Mucosa of descending colon (tissue), 3 donors: ENCODE measurements at regions not wholly inside any gene's neighbourhood (a gene's known extent, or its start where the extent isn't known, plus 50 kb on each side); places are given as distances from the start of the nearest gene placed in this dataset.

Experiments used
- ATAC-seq: fragments of 200-7000 bp; cut with Tn5 transposase; one replicate; pipeline ENCODE4 v1.9.1; 2020; ENCODE audit warnings: mild to moderate bottlenecking, moderate library complexity
- DNase-seq, 3 donors: peaks; one replicate each; pipeline ENCODE4 v3.0.0-alpha.2; 2020
- H3K36me3 ChIP-seq: fragments of 200-600 bp; one replicate; pipeline ENCODE4 v1.8.0; 2021; ENCODE audit warnings: low read depth, mild to moderate bottlenecking
- H3K4me1 ChIP-seq: fragments of 200-600 bp; one replicate; pipeline ENCODE4 v1.8.0; 2021; ENCODE audit warnings: low read depth, mild to moderate bottlenecking
- H3K4me3 ChIP-seq: fragments of 200-600 bp; one replicate; pipeline ENCODE4 v1.8.0; 2021; ENCODE audit warnings: mild to moderate bottlenecking
- H3K9me3 ChIP-seq: fragments of 200-600 bp; one replicate; pipeline ENCODE4 v1.8.0; 2021; ENCODE audit warnings: mild to moderate bottlenecking
- intact Hi-C, 2 donors: fragments of 100-400 bp; cut with DNase I in 1 of 2; cut with micrococcal nuclease in 1 of 2; formaldehyde crosslinking; loops; one replicate each; pipeline versions ENCODE4 v1.11.0 to v1.11.1; 2022; cut with DNase I, micrococcal nuclease
- TF ChIP-seq, protein P1 (sequence below): fragments of 200-600 bp; IDR thresholded peaks from one replicate; pipeline ENCODE4 v1.8.0; 2022; ENCODE audit warnings: antibody characterized with exemption, mild to moderate bottlenecking
- donor health status: DM: no; HTN: no; CAD: no; lungs with moderate emphysema.
- donor health status: DM: no; HTN: no; CAD: no.
- donor health status: DM: no; HTN: yes; CAD: no.

DNA sequence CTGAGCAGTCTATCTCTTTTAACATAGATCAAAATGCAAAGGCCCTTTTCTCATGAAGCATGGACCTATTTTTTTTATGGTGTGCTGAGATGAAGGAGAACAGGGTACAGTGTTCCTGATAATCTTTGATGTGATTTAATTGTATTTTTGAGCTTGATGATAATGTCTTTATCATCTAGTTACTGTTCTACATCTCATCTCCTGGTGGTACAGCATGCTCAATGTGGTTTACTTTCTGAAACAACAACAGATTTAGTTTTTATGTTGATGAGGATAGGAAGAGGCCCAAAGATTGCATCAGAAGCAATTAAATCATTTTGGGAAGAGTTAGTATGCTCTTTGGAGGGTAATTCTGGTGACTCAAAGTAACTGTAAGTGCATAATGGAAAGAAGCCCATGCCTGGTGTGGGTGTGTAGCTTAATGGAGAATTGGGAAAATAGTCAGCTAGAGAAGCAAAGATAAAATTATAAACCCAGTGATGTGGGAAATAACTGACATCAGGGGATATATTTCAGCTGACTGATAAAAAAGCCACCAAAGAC lies 123.0 kb upstream of the KCNN2 start:
- ATAC-seq (no peak), DNase-seq (no peak)
- intact Hi-C loops, result no loop called here
- no peaks in the 10 kb centered on the region for H3K4me1 ChIP-seq
- no peaks in the 10 kb centered on the region for H3K36me3 ChIP-seq
- TF ChIP-seq, protein P1, sequence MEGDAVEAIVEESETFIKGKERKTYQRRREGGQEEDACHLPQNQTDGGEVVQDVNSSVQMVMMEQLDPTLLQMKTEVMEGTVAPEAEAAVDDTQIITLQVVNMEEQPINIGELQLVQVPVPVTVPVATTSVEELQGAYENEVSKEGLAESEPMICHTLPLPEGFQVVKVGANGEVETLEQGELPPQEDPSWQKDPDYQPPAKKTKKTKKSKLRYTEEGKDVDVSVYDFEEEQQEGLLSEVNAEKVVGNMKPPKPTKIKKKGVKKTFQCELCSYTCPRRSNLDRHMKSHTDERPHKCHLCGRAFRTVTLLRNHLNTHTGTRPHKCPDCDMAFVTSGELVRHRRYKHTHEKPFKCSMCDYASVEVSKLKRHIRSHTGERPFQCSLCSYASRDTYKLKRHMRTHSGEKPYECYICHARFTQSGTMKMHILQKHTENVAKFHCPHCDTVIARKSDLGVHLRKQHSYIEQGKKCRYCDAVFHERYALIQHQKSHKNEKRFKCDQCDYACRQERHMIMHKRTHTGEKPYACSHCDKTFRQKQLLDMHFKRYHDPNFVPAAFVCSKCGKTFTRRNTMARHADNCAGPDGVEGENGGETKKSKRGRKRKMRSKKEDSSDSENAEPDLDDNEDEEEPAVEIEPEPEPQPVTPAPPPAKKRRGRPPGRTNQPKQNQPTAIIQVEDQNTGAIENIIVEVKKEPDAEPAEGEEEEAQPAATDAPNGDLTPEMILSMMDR, result no peak
- no peak overlapping the region for H3K4me3 ChIP-seq
- no peaks in the 10 kb centered on the region for H3K9me3 ChIP-seq

DNA sequence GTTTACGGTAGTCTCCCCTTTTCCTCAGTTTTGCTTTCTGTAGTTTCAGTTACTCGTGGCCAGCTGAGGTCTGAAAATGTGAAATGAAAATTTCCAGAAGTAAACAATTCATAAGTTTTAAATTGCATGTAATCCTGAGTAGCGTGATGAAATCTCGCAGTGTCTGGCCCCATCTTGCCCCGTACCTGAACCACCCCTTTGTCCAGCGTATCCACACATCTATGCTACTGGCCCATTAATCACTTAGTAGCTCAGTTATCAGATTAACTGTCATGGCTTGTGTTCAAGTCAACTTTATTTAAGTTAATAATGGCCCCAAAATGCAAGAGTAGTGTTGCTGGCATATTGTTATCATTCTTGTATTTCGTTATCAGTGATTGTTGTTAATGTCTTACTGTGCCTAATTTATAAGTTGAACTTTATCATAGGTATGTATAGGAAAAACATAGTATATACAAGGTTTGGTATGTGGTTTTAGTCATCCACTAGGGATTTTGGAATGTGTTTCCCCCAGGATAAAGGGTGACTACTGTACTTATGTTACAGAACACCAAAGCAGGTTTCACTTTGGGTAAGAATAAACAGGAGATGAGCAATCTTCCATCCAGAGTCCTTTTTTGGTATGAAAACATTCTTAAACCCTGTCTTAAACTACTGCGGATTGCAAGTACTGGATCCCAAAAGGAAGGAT lies 118.4 kb upstream of the KCNN2 start:
- H3K36me3 ChIP-seq, result no peaks in the 10 kb centered on the region
- no peaks in the 10 kb centered on the region for H3K4me1 ChIP-seq
- ATAC-seq (no peak), DNase-seq (no peak)
- TF ChIP-seq, protein P1, result no peak
- intact Hi-C loops, result no loop called here
- H3K4me3 ChIP-seq, result no peak overlapping the region
- no peaks in the 10 kb centered on the region for H3K9me3 ChIP-seq

DNA sequence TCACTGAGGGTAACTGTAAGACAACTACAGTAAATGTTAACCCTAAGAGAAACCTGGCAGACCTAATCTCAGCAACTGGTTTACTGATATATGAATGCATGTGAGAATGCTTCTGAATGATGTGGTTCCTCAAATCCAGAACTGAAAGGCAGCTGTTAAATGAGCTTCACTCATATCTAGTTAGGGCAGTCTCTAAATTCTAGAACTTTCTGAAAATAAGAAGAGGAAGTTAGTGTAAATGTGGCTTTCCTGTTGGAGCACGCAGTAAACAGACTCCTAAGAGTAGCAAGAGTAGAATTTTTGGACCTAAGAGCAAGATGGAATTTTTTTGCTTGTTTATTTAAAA lies 117.9 kb upstream of the KCNN2 start:
- Histone ChIP-seq H3K36me3 (no peaks in the 10 kb centered on the region), H3K9me3 (no peaks in the 10 kb centered on the region), H3K4me3 (no peak overlapping the region), H3K4me1 (no peaks in the 10 kb centered on the region)
- DNase-seq (no peak), ATAC-seq (no peak)
- intact Hi-C loops, result no loop called here
- TF ChIP-seq, protein P1, result no peak

DNA sequence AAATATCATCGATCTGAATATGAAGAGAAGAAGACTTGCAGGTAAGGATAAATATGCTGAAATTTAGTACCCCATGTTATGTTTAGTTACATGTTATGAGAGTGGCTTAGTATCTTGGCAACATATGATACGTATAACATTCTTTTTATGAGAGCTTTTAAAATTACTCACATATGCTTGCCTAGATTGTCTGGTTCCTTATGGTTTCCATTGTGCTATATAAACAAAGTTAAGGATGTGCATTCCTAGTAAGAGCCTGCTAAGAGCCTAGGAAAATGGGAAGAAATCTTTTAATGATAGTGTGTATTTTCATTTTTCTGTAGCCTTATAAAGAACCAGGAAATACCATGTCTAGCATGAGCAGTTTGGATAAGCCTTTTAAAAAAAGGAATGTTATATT lies 112.0 kb upstream of the KCNN2 start:
- H3K36me3 ChIP-seq, result no peaks in the 10 kb centered on the region
- intact Hi-C loops, result no loop called here
- no peaks in the 10 kb centered on the region for H3K4me1 ChIP-seq
- no peak overlapping the region for H3K4me3 ChIP-seq
- H3K9me3 ChIP-seq, result no peaks in the 10 kb centered on the region
- DNase-seq (no peak), ATAC-seq (no peak)
- TF ChIP-seq, protein P1, result no peak

DNA sequence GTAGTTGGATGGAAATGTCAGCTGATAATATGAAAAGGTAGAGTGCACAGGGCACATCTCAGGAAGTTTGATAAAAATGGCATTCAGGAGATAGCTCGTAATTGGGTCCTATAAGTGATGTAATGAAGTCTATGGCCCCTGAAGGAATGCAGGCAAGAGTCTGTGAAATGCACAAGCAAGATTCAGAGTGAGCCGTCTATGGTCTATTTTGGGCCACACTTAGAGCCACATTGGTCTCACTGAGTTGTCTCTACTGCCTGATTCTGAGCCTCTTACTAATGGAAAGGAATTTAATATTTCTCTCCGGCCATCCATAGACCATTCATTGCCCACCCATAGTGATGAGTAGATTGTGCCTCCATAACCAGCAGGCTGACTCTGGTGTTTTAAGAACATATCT lies 111.3 kb upstream of the KCNN2 start:
- H3K4me1 ChIP-seq, result no peaks in the 10 kb centered on the region
- DNase-seq (no peak), ATAC-seq (no peak)
- H3K4me3 ChIP-seq, result no peak overlapping the region
- H3K9me3 ChIP-seq, result no peaks in the 10 kb centered on the region
- TF ChIP-seq, protein P1, result no peak
- intact Hi-C loops, result no loop called here
- no peaks in the 10 kb centered on the region for H3K36me3 ChIP-seq

DNA sequence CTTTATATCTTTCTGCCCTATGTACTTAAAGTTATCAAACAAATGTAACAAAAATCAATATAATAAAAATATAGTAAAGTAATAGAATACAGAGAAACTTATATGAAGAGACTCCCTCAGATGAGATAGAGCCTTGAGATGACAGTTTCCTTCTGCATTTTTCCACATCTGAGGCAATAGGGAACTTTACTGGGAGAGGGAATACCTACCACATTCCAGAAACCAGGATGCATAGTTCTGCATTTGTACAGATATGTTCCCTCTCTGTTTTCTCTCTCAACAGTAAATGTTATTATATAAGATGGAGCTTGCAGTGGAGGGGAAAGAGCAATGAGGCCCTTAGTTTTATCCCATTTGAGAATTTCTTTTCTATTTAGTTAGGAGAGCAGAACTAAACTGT lies 109.6 kb upstream of the KCNN2 start:
- Histone ChIP-seq H3K9me3 (no peaks in the 10 kb centered on the region), H3K4me1 (no peaks in the 10 kb centered on the region), H3K36me3 (no peaks in the 10 kb centered on the region), H3K4me3 (no peak overlapping the region)
- TF ChIP-seq, protein P1, result no peak
- ATAC-seq (no peak), DNase-seq (no peak)
- intact Hi-C loops, result no loop called here
